ENCODE measurements at regions not wholly inside any gene's neighbourhood (a gene's known extent, or its start where the extent isn't known, plus 50 kb on each side); places are given as distances from the start of the nearest gene placed in this dataset.

- TF ChIP-seq CTCF (IDR thresholded peaks at IDR 0.05) (no peak), SIN3A (IDR thresholded peaks at IDR 0.05; ENCODE audit: borderline replicate concordance, insufficient read depth, low read depth, low read length) (no peak), REST (IDR thresholded peaks at IDR 0.05; ENCODE audit: insufficient read depth in 1 of 2, low read depth in 2 of 2, low read length in 1 of 2) (no peak)
Observed at GRCh38 chr6:114714836-114715507, 372.1 kb upstream of the HS3ST5 start.
